Mesenchymal stem cell (in vitro differentiated cells and primary cell): ENCODE measurements at regions not wholly inside any gene's neighbourhood (a gene's known extent, or its start where the extent isn't known, plus 50 kb on each side); places are given as distances from the start of the nearest gene placed in this dataset.
"Not testable (repeated sequence)": the region's sequence is repeated elsewhere in the genome, so short reads cannot be mapped to it uniquely, and the experiment has no call there.

Experiments used
- DNase-seq: peaks from one replicate; pipeline ENCODE4 v3.0.0-alpha.2; 2013
- H2AFZ ChIP-seq: one replicate; pipeline ENCODE4 v1.6.1; 2013; ENCODE audit warnings: low read depth, mild to moderate bottlenecking, control low read depth, inconsistent platforms, low read length, moderate library complexity
- H2AK5ac ChIP-seq: 2 replicates; pipeline ENCODE4 v1.6.1; 2013; ENCODE audit warnings: low read length, moderate library complexity, mild to moderate bottlenecking, inconsistent platforms; ENCODE audit not compliant: severe bottlenecking
- H2BK120ac ChIP-seq: one replicate; pipeline ENCODE4 v1.6.1; 2013; ENCODE audit warnings: low read depth, mild to moderate bottlenecking, inconsistent platforms, low read length, moderate library complexity
- H2BK12ac ChIP-seq, 2 experiments: one replicate each; pipeline ENCODE4 v1.6.1; 2013; ENCODE audit warnings: inconsistent platforms in 2 of 2, low read length in 2 of 2, mild to moderate bottlenecking in 2 of 2, moderate library complexity in 2 of 2, control low read depth in 1 of 2
- H2BK15ac ChIP-seq: one replicate; pipeline ENCODE4 v1.6.1; 2013; ENCODE audit warnings: mild to moderate bottlenecking, low read depth, inconsistent platforms; ENCODE audit not compliant: poor library complexity, severe bottlenecking
- H2BK5ac ChIP-seq: 2 replicates; pipeline ENCODE4 v1.6.1; 2013; ENCODE audit warnings: low read depth, mild to moderate bottlenecking, low read length, control low read depth, inconsistent platforms; ENCODE audit not compliant: poor library complexity, severe bottlenecking
- H3K14ac ChIP-seq, 2 experiments: one replicate each; pipeline ENCODE4 v1.6.1; 2013; ENCODE audit warnings: inconsistent platforms in 2 of 2, low read length in 2 of 2, control low read depth in 1 of 2, mild to moderate bottlenecking in 1 of 2, moderate library complexity in 1 of 2
- H3K18ac ChIP-seq, 2 experiments: one replicate each; pipeline ENCODE4 v1.6.1; 2013; ENCODE audit warnings: inconsistent platforms in 2 of 2, low read length in 2 of 2, control low read depth in 1 of 2, low read depth in 1 of 2, mild to moderate bottlenecking in 1 of 2
- H3K23ac ChIP-seq, 2 experiments: one replicate each; pipeline ENCODE4 v1.6.1; 2013; ENCODE audit warnings: inconsistent platforms in 2 of 2, low read length in 2 of 2, mild to moderate bottlenecking in 2 of 2, moderate library complexity in 2 of 2, control low read depth in 1 of 2
- H3K27ac ChIP-seq: 2 replicates; pipeline ENCODE4 v1.5.1; 2013; ENCODE audit warnings: mild to moderate bottlenecking, moderate library complexity, low read length, control low read depth, inconsistent platforms; ENCODE audit not compliant: poor library complexity, severe bottlenecking
- H3K27me3 ChIP-seq, 2 experiments: 2 replicates each; pipeline versions ENCODE4 v1.6.1 to v1.7.0; 2013; ENCODE audit warnings: low read length in 2 of 2, mild to moderate bottlenecking in 2 of 2, moderate library complexity in 2 of 2, control low read depth in 1 of 2, inconsistent platforms in 1 of 2; ENCODE audit not compliant: control insufficient read depth in 1 of 2, insufficient read depth in 1 of 2
- H3K36me3 ChIP-seq, 2 experiments: 2 replicates each; pipeline versions ENCODE4 v1.6.1 to v1.7.0; 2013; ENCODE audit warnings: low read length in 2 of 2, control low read depth in 1 of 2, inconsistent platforms in 1 of 2, low read depth in 1 of 2, mild to moderate bottlenecking in 1 of 2; ENCODE audit not compliant: insufficient read depth in 2 of 2, control insufficient read depth in 1 of 2
- H3K4ac ChIP-seq, 2 experiments: one replicate each; pipeline ENCODE4 v1.6.1; 2013; ENCODE audit warnings: inconsistent platforms in 2 of 2, low read length in 2 of 2, mild to moderate bottlenecking in 2 of 2, moderate library complexity in 2 of 2, control low read depth in 1 of 2, low read depth in 1 of 2
- H3K4me1 ChIP-seq: 2 replicates; pipeline ENCODE4 v1.6.1; 2013; ENCODE audit warnings: low read depth, low read length, control low read depth; ENCODE audit not compliant: control insufficient read depth, insufficient read depth
- H3K4me2 ChIP-seq: 2 replicates; pipeline ENCODE4 v1.6.1; 2013; ENCODE audit warnings: low read length, mild to moderate bottlenecking, inconsistent platforms; ENCODE audit not compliant: poor library complexity, severe bottlenecking
- H3K4me3 ChIP-seq, 2 experiments: 2 replicates each; pipeline versions ENCODE4 v1.5.1 to v1.7.0; 2013; ENCODE audit warnings: low read length in 2 of 2, mild to moderate bottlenecking in 2 of 2, control low read depth in 1 of 2, low read depth in 1 of 2; ENCODE audit not compliant: insufficient read depth in 1 of 2
- H3K79me1 ChIP-seq: replicated peaks from 2 replicates; pipeline ENCODE4 v1.6.1; 2013; ENCODE audit warnings: mild to moderate bottlenecking, control low read depth, low read length, inconsistent platforms; ENCODE audit not compliant: poor library complexity, severe bottlenecking
- H3K9ac ChIP-seq: 2 replicates; pipeline ENCODE4 v1.7.0; 2013; ENCODE audit warnings: mild to moderate bottlenecking, low read length, moderate library complexity
- H3K9me3 ChIP-seq: 2 replicates; pipeline ENCODE4 v1.7.0; 2013; ENCODE audit warnings: mild to moderate bottlenecking, low read length; ENCODE audit not compliant: control insufficient read depth
- H4K8ac ChIP-seq: one replicate; pipeline ENCODE4 v1.6.1; 2013; ENCODE audit warnings: inconsistent platforms, mild to moderate bottlenecking, low read length, moderate library complexity
- H4K91ac ChIP-seq: one replicate; pipeline ENCODE4 v1.6.1; 2013; ENCODE audit warnings: mild to moderate bottlenecking, low read length, inconsistent platforms
- WGBS: methylation state at CpG from one replicate; pipeline ENCODE4 v1.1.7; 2013; ENCODE audit warnings: mixed read lengths; 5-methylcytosine and 5-hydroxymethylcytosine counted together

GRCh38 chr16:48956620-48957019 is 325.0 kb downstream of the CBLN1 start:
- Histone ChIP-seq H3K23ac (no peak overlapping the region), H3K4me3 (no peak overlapping the region), H3K36me3 (no peaks in the 10 kb centered on the region), H3K4me1 (peaks cover 6% of the 10 kb centered on the region), H3K9ac (no peak overlapping the region), H3K4ac (no peak overlapping the region), H2BK5ac (no peak overlapping the region), H4K8ac (no peak overlapping the region), H4K91ac (no peak overlapping the region), H2BK120ac (no peak overlapping the region), H2AK5ac (no peak overlapping the region), H3K79me1 (no peaks in the 10 kb centered on the region), H2AFZ (no peak overlapping the region), H3K27ac (no peak overlapping the region), H2BK15ac (no peak overlapping the region), H3K4me2 (no peak overlapping the region), H3K9me3 (no peaks in the 10 kb centered on the region), H3K18ac (no peak overlapping the region), H3K14ac (no peak overlapping the region), H2BK12ac (no peak overlapping the region), H3K27me3 (peaks cover 0 to 2% of the 10 kb centered on the region in 2 experiments)
- 92% methylated on average over 4 of the region's 4 CpGs for WGBS
- no peak for DNase-seq

- Histone ChIP-seq H3K36me3 (no peaks in the 10 kb centered on the region), H3K9ac (no peak overlapping the region), H3K27me3 (peaks cover 0 to 2% of the 10 kb centered on the region in 2 experiments), H2BK120ac (no peak overlapping the region), H2AFZ (no peak overlapping the region), H2BK5ac (no peak overlapping the region), H3K23ac (no peak overlapping the region), H3K4me2 (no peak overlapping the region), H4K91ac (no peak overlapping the region), H3K14ac (no peak overlapping the region), H3K18ac (no peak overlapping the region), H2AK5ac (no peak overlapping the region), H4K8ac (no peak overlapping the region), H2BK15ac (no peak overlapping the region), H3K4me1 (peaks cover 6% of the 10 kb centered on the region), H3K9me3 (no peaks in the 10 kb centered on the region), H2BK12ac (no peak overlapping the region), H3K4me3 (no peak overlapping the region), H3K27ac (no peak overlapping the region), H3K79me1 (no peaks in the 10 kb centered on the region), H3K4ac (no peak overlapping the region)
- WGBS: 94% methylated on average over 3 of the region's 3 CpGs
- no peak for DNase-seq
Observed at GRCh38 chr16:48955837-48956236, 325.8 kb downstream of the CBLN1 start.

GRCh38 chr16:48951621-48952125 is 330.0 kb downstream of the CBLN1 start:
- not testable (repeated sequence) for H3K4me1 ChIP-seq, H2BK15ac ChIP-seq, H3K9me3 ChIP-seq, H2AFZ ChIP-seq, H3K4me2 ChIP-seq, H3K14ac ChIP-seq, DNase-seq, H3K23ac ChIP-seq, H3K79me1 ChIP-seq, H2BK120ac ChIP-seq, H3K4me3 ChIP-seq, H3K27ac ChIP-seq, H2AK5ac ChIP-seq, H3K36me3 ChIP-seq, H4K91ac ChIP-seq, H3K9ac ChIP-seq, H4K8ac ChIP-seq, H3K4ac ChIP-seq, H2BK5ac ChIP-seq, H3K18ac ChIP-seq, H3K27me3 ChIP-seq, H2BK12ac ChIP-seq
- 96% methylated on average over 5 of the region's 41 CpGs for WGBS

GRCh38 chr16:48950184-48950583 is 331.5 kb downstream of the CBLN1 start:
- H3K14ac ChIP-seq: no peak overlapping the region
- H4K8ac ChIP-seq: no peak overlapping the region
- no peak overlapping the region for H2BK120ac ChIP-seq
- no peak overlapping the region for H2AFZ ChIP-seq
- no peak overlapping the region for H3K9ac ChIP-seq
- no peak overlapping the region for H2BK12ac ChIP-seq
- no peak overlapping the region for H3K23ac ChIP-seq
- H3K4me3 ChIP-seq: no peak overlapping the region
- no peak overlapping the region for H3K4ac ChIP-seq
- H3K27me3 ChIP-seq: peaks cover 0 to 10% of the 10 kb centered on the region in 2 experiments
- no peaks in the 10 kb centered on the region for H3K9me3 ChIP-seq
- no peak overlapping the region for H2BK15ac ChIP-seq
- H2BK5ac ChIP-seq: no peak overlapping the region
- no peak overlapping the region for H2AK5ac ChIP-seq
- no peak for DNase-seq
- H4K91ac ChIP-seq: no peak overlapping the region
- H3K18ac ChIP-seq: no peak overlapping the region
- H3K79me1 ChIP-seq: no peaks in the 10 kb centered on the region
- no peaks in the 10 kb centered on the region for H3K36me3 ChIP-seq
- no peak overlapping the region for H3K27ac ChIP-seq
- no peaks in the 10 kb centered on the region for H3K4me1 ChIP-seq
- no peak overlapping the region for H3K4me2 ChIP-seq
- 96% methylated on average over 2 of the region's 2 CpGs for WGBS
